Body of pancreas (tissue), 4 donors: ENCODE measurements at regions not wholly inside any gene's neighbourhood (a gene's known extent, or its start where the extent isn't known, plus 50 kb on each side); places are given as distances from the start of the nearest gene placed in this dataset.

Experiments used
- POLR2A ChIP-seq, 3 donors: fragments of 450-650 bp; IDR thresholded peaks; one replicate each; pipeline ENCODE4 v1.6.1; 2016; ENCODE audit warnings: antibody characterized with exemption in 3 of 3, mild to moderate bottlenecking in 2 of 3
- TF ChIP-seq, protein P1 (sequence below), 7 experiments: fragments of 450-650 bp in 4 of 7; fragments of 200-600 bp in 3 of 7; sonication (generic) in 3 of 7; IDR thresholded peaks; one replicate each; pipeline ENCODE4 v1.5.1; 2016 to 2019; ENCODE audit warnings: antibody characterized with exemption in 7 of 7

DNA sequence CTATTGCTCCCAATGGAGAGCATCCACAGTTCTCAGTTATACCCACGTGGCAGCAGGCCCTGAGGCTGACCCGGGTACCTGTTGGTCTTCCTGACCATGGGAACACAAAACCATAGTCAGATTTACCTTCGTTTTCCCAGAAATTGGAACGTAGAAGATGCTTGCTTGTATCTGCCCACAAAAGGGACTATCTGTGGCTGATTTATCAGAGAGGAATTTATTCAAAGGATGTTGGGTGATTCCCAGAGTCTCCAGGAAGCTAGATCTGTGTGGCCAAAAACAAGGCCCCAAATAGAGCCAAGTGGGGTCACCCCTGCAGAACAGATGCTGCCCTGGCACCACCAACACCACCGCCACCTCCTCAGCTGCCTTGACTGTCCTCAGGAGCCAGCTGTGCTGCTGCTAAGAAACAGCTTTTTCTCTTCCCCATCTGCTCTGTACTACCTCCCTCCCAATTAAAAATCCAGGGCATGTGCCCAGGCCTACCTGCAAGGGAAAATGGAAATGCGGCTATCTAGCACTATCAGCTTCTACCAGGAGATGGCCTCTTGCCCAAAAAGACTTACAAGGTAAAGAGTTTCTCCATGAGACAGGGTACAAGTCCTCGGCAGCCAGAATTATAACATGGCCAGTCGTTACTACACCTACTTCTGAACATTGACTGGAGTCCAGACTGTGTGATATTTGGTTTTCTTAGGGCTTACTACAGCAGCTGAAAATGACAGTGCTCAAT, 128.6 kb upstream of the PLEKHG7 start:
- TF ChIP-seq, protein P1, sequence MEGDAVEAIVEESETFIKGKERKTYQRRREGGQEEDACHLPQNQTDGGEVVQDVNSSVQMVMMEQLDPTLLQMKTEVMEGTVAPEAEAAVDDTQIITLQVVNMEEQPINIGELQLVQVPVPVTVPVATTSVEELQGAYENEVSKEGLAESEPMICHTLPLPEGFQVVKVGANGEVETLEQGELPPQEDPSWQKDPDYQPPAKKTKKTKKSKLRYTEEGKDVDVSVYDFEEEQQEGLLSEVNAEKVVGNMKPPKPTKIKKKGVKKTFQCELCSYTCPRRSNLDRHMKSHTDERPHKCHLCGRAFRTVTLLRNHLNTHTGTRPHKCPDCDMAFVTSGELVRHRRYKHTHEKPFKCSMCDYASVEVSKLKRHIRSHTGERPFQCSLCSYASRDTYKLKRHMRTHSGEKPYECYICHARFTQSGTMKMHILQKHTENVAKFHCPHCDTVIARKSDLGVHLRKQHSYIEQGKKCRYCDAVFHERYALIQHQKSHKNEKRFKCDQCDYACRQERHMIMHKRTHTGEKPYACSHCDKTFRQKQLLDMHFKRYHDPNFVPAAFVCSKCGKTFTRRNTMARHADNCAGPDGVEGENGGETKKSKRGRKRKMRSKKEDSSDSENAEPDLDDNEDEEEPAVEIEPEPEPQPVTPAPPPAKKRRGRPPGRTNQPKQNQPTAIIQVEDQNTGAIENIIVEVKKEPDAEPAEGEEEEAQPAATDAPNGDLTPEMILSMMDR (IDR thresholded peaks at IDR 0.05): peak in 3 of 7 experiments; percentile 17 to 22 (median 19)
- TF ChIP-seq POLR2A (IDR thresholded peaks at IDR 0.05): no peak
